ENCODE measurements at regions not wholly inside any gene's neighbourhood (a gene's known extent, or its start where the extent isn't known, plus 50 kb on each side); places are given as distances from the start of the nearest gene placed in this dataset.

GRCh38 chr9:78821126-78821822, 524.3 kb downstream of the PSAT1 start:
- TF ChIP-seq CTCF (IDR thresholded peaks at IDR 0.05) (peak in 5 of 7 experiments; percentile 46 to 69 (median 49)), EP300 (IDR thresholded peaks at IDR 0.05) (no peak)

Measured in stomach (tissue), 4 donors.